ENCODE measurements at regions not wholly inside any gene's neighbourhood (a gene's known extent, or its start where the extent isn't known, plus 50 kb on each side); places are given as distances from the start of the nearest gene placed in this dataset.

DNA sequence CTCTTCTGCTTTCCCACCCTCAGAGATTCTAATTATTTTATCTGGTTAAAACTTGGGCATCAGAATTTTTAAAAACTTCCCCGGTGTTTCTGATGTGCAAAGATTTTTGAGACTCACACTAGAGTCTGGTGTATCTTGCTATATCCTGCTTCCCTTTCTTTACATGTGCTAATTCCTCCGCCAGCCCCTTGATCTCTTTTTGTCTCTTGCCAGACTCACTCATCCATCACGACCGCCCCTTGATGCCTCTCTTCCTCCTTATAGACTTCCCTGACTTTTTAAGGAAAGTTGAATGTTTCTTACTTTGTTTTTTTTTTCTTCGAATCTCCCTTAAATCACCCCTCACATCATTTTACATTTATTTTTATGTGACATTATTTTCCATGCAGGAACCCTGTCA lies 274.9 kb upstream of the PITX2 start:
- Histone ChIP-seq H3K36me3 (replicated peaks in 1 of 2; ENCODE audit: control extremely low read depth in 1 of 2, control insufficient read depth in 1 of 2, extremely low read depth in 1 of 2, insufficient read depth in 2 of 2, low read length in 1 of 2) (no peaks in the 10 kb centered on the region), H3K4me1 (ENCODE audit: control insufficient read depth in 2 of 2, insufficient read depth in 2 of 2, low read length in 2 of 2) (no peaks in the 10 kb centered on the region), H2AFZ (ENCODE audit: insufficient read depth, low read depth, low read length, poor library complexity, severe bottlenecking) (no peak overlapping the region), H3K4me3 (ENCODE audit: control extremely low read depth in 1 of 5, extremely low read depth in 1 of 5, insufficient read depth in 1 of 5, low read depth in 2 of 5, low read length in 4 of 5) (no peak overlapping the region), H3K4me2 (replicated peaks; ENCODE audit: low read depth, low read length, poor library complexity, severe bottlenecking) (no peak overlapping the region), H3K27me3 (replicated peaks in 1 of 4; ENCODE audit: control extremely low read depth in 1 of 4, control insufficient read depth in 3 of 4, insufficient read depth in 4 of 4, low read length in 3 of 4) (no peaks in the 10 kb centered on the region), H3K79me2 (ENCODE audit: control insufficient read depth, insufficient read depth, low read length) (no peaks in the 10 kb centered on the region), H3K9me3 (ENCODE audit: control extremely low read depth in 1 of 3, control insufficient read depth in 2 of 3, insufficient read depth in 1 of 3, low read length in 2 of 3) (no peaks in the 10 kb centered on the region), H4K20me1 (ENCODE audit: control insufficient read depth, insufficient read depth, low read length, poor library complexity, severe bottlenecking) (no peaks in the 10 kb centered on the region), H3K27ac (ENCODE audit: low read length in 2 of 2) (no peak overlapping the region), H3K9ac (ENCODE audit: low read length) (no peak overlapping the region)
- Mint-ChIP-seq H3K27me3 (peaks cover 5% of the 10 kb centered on the region), H3K27ac (no peak overlapping the region), H3K4me1 (no peaks in the 10 kb centered on the region), H3K4me3 (no peak overlapping the region), H3K9me3 (ENCODE audit: insufficient read depth) (no peaks in the 10 kb centered on the region)
- 40% methylated on average over 1 of the region's 5 CpGs for whole genome bisulfite sequencing (ENCODE audit: insufficient coverage)
- DNase-seq (no peak), ATAC-seq (ENCODE audit: low read depth) (no peak)
- TF ChIP-seq CTCF (IDR thresholded peaks at IDR 0.05): no peak
- TF ChIP-seq EZH2 (IDR thresholded peaks at IDR 0.05; ENCODE audit: borderline replicate concordance, insufficient read depth, low read depth, low read length, poor library complexity, severe bottlenecking): no peak
- ChIA-PET CTCF (no interaction called here), POLR2A (no interaction called here)
- intact Hi-C loops (cut with micrococcal nuclease): no loop called here

DNA sequence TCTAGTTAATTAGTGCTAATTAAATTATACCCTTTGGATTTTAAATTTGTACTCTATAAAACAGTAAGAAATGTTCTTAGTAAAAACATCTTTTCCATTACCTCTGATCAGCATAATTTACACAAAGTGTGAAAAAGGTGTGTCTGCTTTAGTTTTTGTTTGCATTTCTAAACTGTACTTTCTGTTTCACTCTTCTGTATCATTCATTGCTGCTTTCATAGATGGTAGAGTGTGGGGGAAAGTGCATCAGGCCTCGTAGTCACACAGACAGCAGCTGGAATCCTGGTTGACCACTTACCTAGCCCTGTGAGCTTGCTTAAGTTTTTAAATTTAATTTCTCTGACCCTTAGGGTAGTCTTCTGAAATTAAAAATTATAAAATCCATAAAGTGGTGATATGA lies 275.4 kb upstream of the PITX2 start:
- TF ChIP-seq EZH2 (IDR thresholded peaks at IDR 0.05; ENCODE audit: borderline replicate concordance, insufficient read depth, low read depth, low read length, poor library complexity, severe bottlenecking) (no peak), CTCF (IDR thresholded peaks at IDR 0.05) (no peak)
- H3K4me3 Mint-ChIP-seq: no peak overlapping the region
- ATAC-seq (ENCODE audit: low read depth) (no peak), DNase-seq (no peak)
- no peaks in the 10 kb centered on the region for H3K79me2 ChIP-seq (ENCODE audit: control insufficient read depth, insufficient read depth, low read length)
- no peaks in the 10 kb centered on the region for H3K9me3 Mint-ChIP-seq (ENCODE audit: insufficient read depth)
- H3K9ac ChIP-seq (ENCODE audit: low read length): no peak overlapping the region
- no peak overlapping the region for H3K4me3 ChIP-seq (ENCODE audit: control extremely low read depth in 1 of 5, extremely low read depth in 1 of 5, insufficient read depth in 1 of 5, low read depth in 2 of 5, low read length in 4 of 5)
- no peak overlapping the region for H2AFZ ChIP-seq (ENCODE audit: insufficient read depth, low read depth, low read length, poor library complexity, severe bottlenecking)
- no peak overlapping the region for H3K27ac ChIP-seq (ENCODE audit: low read length in 2 of 2)
- no peaks in the 10 kb centered on the region for H3K9me3 ChIP-seq (ENCODE audit: control extremely low read depth in 1 of 3, control insufficient read depth in 2 of 3, insufficient read depth in 1 of 3, low read length in 2 of 3)
- intact Hi-C loops (cut with micrococcal nuclease): no loop called here
- ChIA-PET POLR2A (no interaction called here), CTCF (no interaction called here)
- H4K20me1 ChIP-seq (ENCODE audit: control insufficient read depth, insufficient read depth, low read length, poor library complexity, severe bottlenecking): no peaks in the 10 kb centered on the region
- no peaks in the 10 kb centered on the region for H3K4me1 ChIP-seq (ENCODE audit: control insufficient read depth in 2 of 2, insufficient read depth in 2 of 2, low read length in 2 of 2)
- H3K4me1 Mint-ChIP-seq: no peaks in the 10 kb centered on the region
- H3K27me3 Mint-ChIP-seq: peaks cover 6% of the 10 kb centered on the region
- H3K27ac Mint-ChIP-seq: no peak overlapping the region
- H3K36me3 ChIP-seq (replicated peaks in 1 of 2; ENCODE audit: control extremely low read depth in 1 of 2, control insufficient read depth in 1 of 2, extremely low read depth in 1 of 2, insufficient read depth in 2 of 2, low read length in 1 of 2): no peaks in the 10 kb centered on the region
- no peak overlapping the region for H3K4me2 ChIP-seq (replicated peaks; ENCODE audit: low read depth, low read length, poor library complexity, severe bottlenecking)
- H3K27me3 ChIP-seq (replicated peaks in 1 of 4; ENCODE audit: control extremely low read depth in 1 of 4, control insufficient read depth in 3 of 4, insufficient read depth in 4 of 4, low read length in 3 of 4): no peaks in the 10 kb centered on the region
- no CpG with 5 or more reads among the region's 1 CpG for WGBS (ENCODE audit: insufficient coverage)

Measured in B cell (primary cell).